Hypothalamus (tissue), 51 donors: ENCODE measurements at regions not wholly inside any gene's neighbourhood (a gene's known extent, or its start where the extent isn't known, plus 50 kb on each side); places are given as distances from the start of the nearest gene placed in this dataset.

Source experiments
- DNase-seq, 51 donors: peaks; one replicate each; lab custom pipeline; 2025; lab: John Stamatoyannopoulos, UW

GRCh38 chr5:168023191-168023590 lies 268.3 kb upstream of the WWC1 start:
- peak in 45 of 51 donors; percentile 7 to 79 (median 50) for DNase-seq

- DNase-seq = no peak
These were observed 267.1 kb upstream of the WWC1 start for GRCh38 chr5:168024306-168024705.

GRCh38 chr5:168027007-168027406 lies 264.4 kb upstream of the WWC1 start:
- DNase-seq = no peak

GRCh38 chr5:168030912-168031311 lies 260.5 kb upstream of the WWC1 start:
- no peak for DNase-seq

GRCh38 chr5:168031614-168032013 lies 259.8 kb upstream of the WWC1 start:
- no peak for DNase-seq

- no peak for DNase-seq
These were observed 252.4 kb upstream of the WWC1 start for GRCh38 chr5:168039039-168039438.

GRCh38 chr5:168039566-168040248 lies 251.7 kb upstream of the WWC1 start:
- DNase-seq = no peak

- DNase-seq = no peak
These were observed 249.9 kb upstream of the WWC1 start for GRCh38 chr5:168041583-168041982.

- no peak for DNase-seq
These were observed 249.0 kb upstream of the WWC1 start for GRCh38 chr5:168042284-168043068.

- DNase-seq = no peak
These were observed 245.3 kb upstream of the WWC1 start for GRCh38 chr5:168046163-168046562.

GRCh38 chr5:168047043-168047668 lies 244.3 kb upstream of the WWC1 start:
- DNase-seq = peak in 29 of 51 donors; percentile 2 to 55 (median 23)

- peak in 4 of 51 donors; percentile 5 to 32 (median 22) for DNase-seq
These were observed 243.8 kb upstream of the WWC1 start for GRCh38 chr5:168047669-168048111.

- DNase-seq = no peak
These were observed 243.0 kb upstream of the WWC1 start for GRCh38 chr5:168048486-168048885.

- no peak for DNase-seq
These were observed 238.8 kb upstream of the WWC1 start for GRCh38 chr5:168052686-168053085.

GRCh38 chr5:168054091-168054490 lies 237.4 kb upstream of the WWC1 start:
- no peak for DNase-seq

GRCh38 chr5:168055141-168055683 lies 236.2 kb upstream of the WWC1 start:
- no peak for DNase-seq

GRCh38 chr5:168055961-168056360 lies 235.5 kb upstream of the WWC1 start:
- DNase-seq = no peak

- no peak for DNase-seq
These were observed 234.8 kb upstream of the WWC1 start for GRCh38 chr5:168056499-168057182.

GRCh38 chr5:168057905-168058304 lies 233.5 kb upstream of the WWC1 start:
- no peak for DNase-seq

GRCh38 chr5:168059131-168059530 lies 232.3 kb upstream of the WWC1 start:
- no peak for DNase-seq

- DNase-seq = no peak
These were observed 229.2 kb upstream of the WWC1 start for GRCh38 chr5:168062239-168062638.
